Epithelial cell of esophagus (primary cell): ENCODE measurements at regions not wholly inside any gene's neighbourhood (a gene's known extent, or its start where the extent isn't known, plus 50 kb on each side); places are given as distances from the start of the nearest gene placed in this dataset.

ENCODE experiments used
- DNase-seq: peaks from one replicate; pipeline ENCODE4 v3.0.0; 2010; ENCODE audit warnings: low read depth
- H3K4me3 ChIP-seq: 2 replicates; pipeline ENCODE4 v1.5.1; 2011; ENCODE audit warnings: mild to moderate bottlenecking, low read length, control low read depth
- TF ChIP-seq, protein P1 (sequence below): IDR thresholded peaks from 2 replicates; pipeline ENCODE4 v1.5.1; 2011; ENCODE audit warnings: low read depth, mild to moderate bottlenecking, low read length, control low read depth, inconsistent platforms; ENCODE audit not compliant: insufficient read depth; ENCODE audit errors: missing control alignments

DNA sequence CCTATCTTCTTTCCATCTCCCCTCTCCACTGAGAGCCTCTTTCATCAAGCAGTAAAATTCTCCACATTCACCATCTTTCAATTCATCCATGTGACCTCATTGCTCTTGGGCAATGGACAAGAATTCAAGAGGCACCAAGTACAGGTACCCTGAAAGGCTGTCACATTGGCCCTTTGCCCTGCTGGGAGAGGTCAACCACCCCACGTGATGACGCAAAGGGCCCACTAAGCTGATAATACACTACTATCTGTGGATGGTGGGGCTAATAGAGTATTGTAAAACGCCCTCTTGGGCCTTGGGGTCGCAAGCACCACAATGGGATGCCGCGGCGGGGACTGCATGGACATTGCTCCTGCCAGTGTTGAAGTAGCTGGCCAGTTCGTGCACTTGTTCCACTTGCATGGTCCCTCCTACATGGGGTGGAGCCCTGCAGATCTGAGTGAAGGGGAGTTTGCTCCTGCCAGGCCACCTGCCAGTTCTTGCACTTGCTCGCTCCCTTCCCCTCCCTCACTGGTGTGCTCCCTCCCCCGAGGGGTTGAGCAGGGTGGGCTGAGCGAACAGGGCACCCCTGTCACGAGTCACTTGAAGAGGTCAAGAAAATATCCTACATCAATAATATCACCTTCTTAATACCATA is 1578.8 kb upstream of the RAG2 start:
- no peak overlapping the region for H3K4me3 ChIP-seq
- DNase-seq: no peak
- TF ChIP-seq, protein P1, sequence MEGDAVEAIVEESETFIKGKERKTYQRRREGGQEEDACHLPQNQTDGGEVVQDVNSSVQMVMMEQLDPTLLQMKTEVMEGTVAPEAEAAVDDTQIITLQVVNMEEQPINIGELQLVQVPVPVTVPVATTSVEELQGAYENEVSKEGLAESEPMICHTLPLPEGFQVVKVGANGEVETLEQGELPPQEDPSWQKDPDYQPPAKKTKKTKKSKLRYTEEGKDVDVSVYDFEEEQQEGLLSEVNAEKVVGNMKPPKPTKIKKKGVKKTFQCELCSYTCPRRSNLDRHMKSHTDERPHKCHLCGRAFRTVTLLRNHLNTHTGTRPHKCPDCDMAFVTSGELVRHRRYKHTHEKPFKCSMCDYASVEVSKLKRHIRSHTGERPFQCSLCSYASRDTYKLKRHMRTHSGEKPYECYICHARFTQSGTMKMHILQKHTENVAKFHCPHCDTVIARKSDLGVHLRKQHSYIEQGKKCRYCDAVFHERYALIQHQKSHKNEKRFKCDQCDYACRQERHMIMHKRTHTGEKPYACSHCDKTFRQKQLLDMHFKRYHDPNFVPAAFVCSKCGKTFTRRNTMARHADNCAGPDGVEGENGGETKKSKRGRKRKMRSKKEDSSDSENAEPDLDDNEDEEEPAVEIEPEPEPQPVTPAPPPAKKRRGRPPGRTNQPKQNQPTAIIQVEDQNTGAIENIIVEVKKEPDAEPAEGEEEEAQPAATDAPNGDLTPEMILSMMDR: no peak

DNA sequence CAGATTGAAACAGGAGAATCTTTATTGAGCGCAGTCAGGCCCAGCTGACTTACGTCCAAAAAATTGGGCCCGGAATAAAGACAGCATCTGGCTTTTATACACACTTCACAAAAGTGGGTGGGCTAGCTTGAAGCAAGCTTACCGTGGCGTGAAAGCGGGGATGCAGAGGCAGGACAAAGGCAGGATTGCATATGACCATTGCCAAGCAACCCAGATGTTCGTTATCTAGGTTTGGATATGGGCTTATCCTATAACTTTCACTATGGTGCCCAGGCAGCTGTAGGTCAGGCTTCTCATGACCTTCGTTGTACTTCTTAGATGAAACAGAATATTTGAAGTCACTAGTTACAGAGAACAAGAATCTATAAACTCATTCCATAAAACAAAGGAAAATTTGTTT is 1575.6 kb upstream of the RAG2 start:
- no peak for DNase-seq

DNA sequence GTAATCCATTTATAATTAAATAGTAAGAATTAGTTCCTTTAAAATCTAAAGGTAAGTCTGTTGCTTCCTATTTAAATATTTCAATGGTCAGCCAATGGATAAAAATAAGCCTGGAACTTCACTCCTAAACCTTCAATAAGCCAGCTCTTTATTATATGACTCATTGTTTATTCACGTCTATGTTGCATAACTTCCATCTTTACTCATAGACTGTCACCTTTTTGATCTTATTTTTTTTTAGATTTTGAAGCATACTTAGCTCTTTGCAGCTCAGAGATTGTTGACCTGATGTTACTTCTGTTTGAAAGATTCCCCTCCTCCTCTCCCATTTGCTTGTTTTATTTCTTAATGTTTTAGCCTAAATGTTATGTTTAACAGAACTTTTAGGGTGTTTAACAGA is 1571.2 kb upstream of the RAG2 start:
- peak; percentile 82 for DNase-seq
- TF ChIP-seq, protein P1: no peak
- H3K4me3 ChIP-seq: no peak overlapping the region

More for the DNA sequence above, 1575.6 kb upstream of the RAG2 start:
- H3K4me3 ChIP-seq: no peak overlapping the region
- TF ChIP-seq, protein P1: no peak

DNA sequence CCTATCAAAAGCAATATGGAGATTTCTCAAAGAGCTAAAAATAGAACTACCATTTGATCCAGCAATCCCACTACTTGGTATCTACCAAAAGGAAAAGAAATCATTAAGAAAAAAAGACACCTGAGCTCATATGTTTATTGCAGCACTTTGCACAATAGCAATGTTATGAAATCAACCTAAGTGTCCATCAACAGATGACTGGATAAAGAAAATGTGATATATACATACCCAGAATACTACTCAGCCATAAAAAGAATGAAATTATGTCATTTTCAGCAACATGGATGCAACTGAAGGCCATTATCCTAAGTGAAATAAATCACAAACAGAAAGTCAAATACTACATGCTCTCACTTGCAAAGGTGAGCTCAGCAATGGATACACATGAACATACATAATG is 1565.5 kb upstream of the RAG2 start:
- TF ChIP-seq, protein P1: no peak
- H3K4me3 ChIP-seq: no peak overlapping the region
- DNase-seq: peak; percentile 79

DNA sequence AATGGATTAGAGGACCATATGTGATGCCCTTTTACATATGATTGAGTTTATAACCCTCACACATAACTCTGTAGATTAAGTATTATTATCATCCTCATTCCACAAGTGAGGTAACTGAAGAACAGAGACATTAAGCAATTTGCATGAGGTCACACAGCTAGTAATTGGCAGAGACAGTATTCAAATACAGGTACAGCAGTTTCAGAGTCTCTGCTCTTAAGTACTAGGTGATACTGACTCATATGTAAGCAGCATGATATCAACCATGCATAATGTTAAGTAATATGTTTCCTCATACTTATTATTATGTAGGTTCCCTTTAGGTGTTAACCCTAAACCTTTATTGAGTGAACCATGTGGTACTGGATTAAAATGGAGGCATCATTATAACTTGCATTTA is 1562.4 kb upstream of the RAG2 start:
- peak; percentile 72 for DNase-seq
- TF ChIP-seq, protein P1: no peak
- H3K4me3 ChIP-seq: no peak overlapping the region

DNA sequence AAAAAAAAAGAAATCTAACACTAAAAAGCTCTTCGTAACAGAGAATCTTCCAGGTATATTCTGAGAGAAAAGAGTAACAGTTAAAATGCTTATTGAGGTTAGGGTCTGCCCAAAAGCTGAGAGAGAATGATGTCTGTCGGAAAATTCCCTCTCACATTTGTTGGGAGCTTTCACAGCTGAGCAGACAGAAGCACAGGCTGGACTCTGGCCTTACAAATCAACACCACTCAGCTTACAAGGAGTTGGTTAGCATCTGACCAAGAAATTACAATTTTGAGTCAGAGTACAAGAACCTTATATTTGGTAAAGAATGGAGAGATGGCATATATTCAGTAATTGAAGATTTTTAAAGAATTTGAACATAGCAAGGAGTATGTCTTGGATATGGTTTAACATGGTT is 1561.0 kb upstream of the RAG2 start:
- no peak for DNase-seq
- H3K4me3 ChIP-seq: no peak overlapping the region
- TF ChIP-seq, protein P1: no peak

DNA sequence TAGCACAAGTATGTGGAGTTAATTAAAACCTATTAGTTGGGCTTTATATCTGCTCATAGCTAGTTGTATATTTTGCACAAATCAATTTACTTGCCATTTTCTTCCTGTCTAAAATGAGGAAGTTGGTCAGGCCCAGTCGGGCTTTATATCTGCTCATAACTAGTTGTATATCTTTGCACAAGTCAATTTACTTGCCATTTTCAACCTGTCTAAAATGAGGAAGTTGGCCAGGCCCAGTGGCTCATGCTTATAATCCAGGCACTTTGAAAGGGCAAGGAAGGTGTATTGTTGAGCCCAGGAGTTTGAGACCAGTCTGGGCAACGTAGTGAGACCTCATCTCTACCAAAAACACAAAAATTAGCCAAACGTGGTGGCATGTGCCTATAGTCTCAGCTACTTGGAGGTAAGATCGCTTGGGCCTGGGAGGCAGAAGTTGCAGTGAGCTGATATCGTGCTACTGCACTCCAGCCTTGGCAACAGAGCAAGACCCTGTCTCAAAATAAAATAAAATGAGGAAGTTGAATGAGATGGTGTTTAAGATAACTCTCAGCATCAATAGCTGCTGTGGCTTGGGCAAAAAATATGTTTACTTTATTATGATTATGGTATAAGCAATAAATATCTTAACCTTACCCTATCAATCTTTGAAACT is 1558.6 kb upstream of the RAG2 start:
- no peak overlapping the region for H3K4me3 ChIP-seq
- TF ChIP-seq, protein P1: no peak
- DNase-seq: no peak
